SK-N-MC (cell line): ENCODE measurements at regions not wholly inside any gene's neighbourhood (a gene's known extent, or its start where the extent isn't known, plus 50 kb on each side); places are given as distances from the start of the nearest gene placed in this dataset.

Experiments used
- EZH2 ChIP-seq: fragments of 200-600 bp; sonication (generic); IDR thresholded peaks from one replicate; pipeline ENCODE4 v1.6.1; 2017; ENCODE audit warnings: antibody characterized with exemption
- FOXP2 ChIP-seq: optimal IDR thresholded peaks from 2 replicates; pipeline ENCODE3; 2011; ENCODE audit warnings: mild to moderate bottlenecking, moderate library complexity; ENCODE audit not compliant: insufficient read depth; ENCODE audit errors: extremely low read length, control extremely low read depth
- POLR2AphosphoS5 ChIP-seq: IDR thresholded peaks from 2 replicates; pipeline ENCODE4 v1.6.1; 2012; ENCODE audit warnings: mild to moderate bottlenecking, low read depth, low read length, borderline replicate concordance

GRCh38 chr5:5755888-5756287 lies 333.4 kb downstream of the ICE1 start:
- no peak for TF ChIP-seq EZH2
- TF ChIP-seq POLR2AphosphoS5: no peak
- no peak for TF ChIP-seq FOXP2
